KG1 (cell line): ENCODE measurements at regions not wholly inside any gene's neighbourhood (a gene's known extent, or its start where the extent isn't known, plus 50 kb on each side); places are given as distances from the start of the nearest gene placed in this dataset.

ENCODE experiments used
- DNase-seq: peaks from one replicate; lab custom pipeline; 2025; lab: John Stamatoyannopoulos, UW

GRCh38 chr14:95413289-95414215 lies 93.8 kb upstream of the CLMN start:
- no peak for DNase-seq

DNA sequence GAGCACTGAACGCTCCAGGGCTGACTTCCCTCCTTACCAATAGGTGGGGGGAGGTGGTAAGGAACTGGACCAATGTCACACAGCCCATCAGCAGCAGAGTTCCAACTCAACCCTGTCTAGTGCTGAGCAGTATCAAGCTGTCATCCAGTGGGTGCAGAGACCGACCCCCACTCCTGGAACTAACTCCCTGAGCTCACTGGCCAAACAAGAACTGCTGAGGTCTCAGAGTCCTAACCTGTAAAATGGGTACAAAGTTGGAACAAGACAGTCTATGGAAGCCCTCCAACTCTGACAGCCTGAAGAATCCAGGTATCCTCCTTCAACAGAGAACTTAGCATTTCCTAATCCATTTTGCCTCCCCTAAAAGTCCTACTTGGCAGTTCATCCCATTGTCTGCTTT lies 91.1 kb upstream of the CLMN start:
- no peak for DNase-seq

DNA sequence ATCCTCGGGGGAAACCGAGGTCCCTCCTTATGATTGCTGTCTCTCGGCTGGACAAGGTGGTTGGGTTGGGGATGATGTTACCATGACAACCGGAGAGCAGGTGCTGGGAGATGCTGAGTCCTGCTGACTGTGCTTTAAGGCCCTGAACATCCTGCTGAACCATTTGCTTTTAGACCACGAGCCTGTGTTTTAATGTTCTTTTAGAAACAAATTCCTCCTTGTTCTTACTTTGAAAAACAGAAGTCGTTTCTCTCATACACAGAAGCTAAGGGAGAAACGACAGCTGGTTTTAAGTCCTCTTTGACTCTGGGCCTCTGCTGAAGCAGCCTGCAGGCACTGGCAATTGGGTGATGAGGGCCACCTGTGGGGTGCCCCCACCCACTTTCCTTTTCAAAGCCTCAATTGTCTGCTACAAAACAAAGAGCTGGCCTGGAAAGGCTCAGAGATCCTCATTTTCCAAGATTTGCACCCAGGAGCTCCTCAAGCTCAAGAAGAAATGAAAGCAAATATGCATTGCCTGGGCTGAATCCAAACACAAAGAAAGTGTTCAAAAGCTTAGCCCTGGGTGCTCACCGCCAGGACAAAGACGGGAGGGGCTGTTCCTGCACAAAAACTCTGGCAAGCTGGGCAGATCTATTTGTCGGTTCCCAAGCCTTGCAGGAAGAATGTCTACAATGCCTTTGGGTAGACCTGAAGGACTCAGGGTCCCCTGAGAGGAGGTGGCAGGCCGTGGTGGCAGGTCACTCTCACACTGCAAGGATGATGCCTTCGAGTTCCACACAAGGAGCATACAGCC lies 90.0 kb upstream of the CLMN start:
- DNase-seq, result no peak

DNA sequence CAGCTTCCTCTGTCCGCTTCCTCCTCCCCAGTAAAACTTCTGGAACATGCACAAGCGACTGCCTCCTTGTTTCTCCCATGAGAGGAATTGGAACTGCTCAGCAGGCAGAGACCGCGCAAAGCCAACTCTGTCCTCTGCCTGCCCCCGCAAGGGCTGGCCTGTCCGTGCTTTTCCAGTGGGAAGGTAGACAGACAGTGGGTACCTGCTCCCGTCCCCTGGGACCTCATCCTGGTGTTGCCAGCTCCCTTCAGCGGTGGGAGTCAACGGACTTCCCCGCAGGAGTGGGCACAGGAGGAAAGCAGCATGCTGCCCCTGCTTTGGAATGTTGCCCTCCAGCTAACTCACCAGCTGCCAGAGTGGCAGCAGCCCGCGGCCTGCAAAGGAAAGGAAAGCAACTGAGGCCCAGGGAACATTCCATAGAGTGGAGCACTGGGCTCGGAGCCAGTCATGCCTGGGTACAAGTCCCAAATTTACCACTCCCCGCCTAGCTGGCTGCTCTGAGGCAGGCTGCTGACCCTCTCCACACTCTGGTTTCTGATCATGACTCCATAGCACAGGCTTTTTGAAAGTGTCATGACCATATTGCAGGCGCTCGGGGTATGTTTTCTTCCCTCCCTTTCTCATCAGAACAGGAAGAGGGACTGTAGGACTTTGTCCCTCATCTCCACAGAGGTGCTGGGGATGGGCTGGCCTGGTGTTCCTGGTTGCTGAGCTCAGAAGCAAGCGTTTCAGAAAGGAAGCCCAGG lies 89.2 kb upstream of the CLMN start:
- no peak for DNase-seq

- no peak for DNase-seq
Observed at GRCh38 chr14:95407354-95407753, 87.6 kb upstream of the CLMN start.

GRCh38 chr14:95406756-95407277 lies 87.1 kb upstream of the CLMN start:
- no peak for DNase-seq

DNA sequence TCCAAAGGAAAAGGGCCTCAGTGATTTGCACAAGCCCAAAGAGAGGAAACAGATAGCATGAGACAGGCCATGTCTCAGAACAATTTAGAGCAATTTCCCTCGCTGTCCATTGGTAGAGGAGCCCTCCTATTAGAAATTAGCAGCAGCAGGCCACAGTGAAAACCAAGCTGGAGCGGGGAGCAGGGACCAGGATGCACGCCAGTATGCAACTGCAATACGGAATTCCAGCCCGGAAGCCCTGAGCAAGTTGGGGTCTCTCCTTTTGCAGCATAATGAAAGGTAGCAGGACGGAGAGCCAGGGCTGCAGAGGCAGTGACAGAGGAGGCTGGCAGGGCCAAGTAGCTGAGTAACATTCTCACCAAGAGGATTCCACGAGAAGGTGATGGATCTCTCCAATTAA lies 84.9 kb upstream of the CLMN start:
- no peak for DNase-seq

- no peak for DNase-seq
Observed at GRCh38 chr14:95402578-95402977, 82.9 kb upstream of the CLMN start.

- no peak for DNase-seq
Observed at GRCh38 chr14:95402176-95402575, 82.5 kb upstream of the CLMN start.

GRCh38 chr14:95398630-95399547 lies 79.2 kb upstream of the CLMN start:
- no peak for DNase-seq

DNA sequence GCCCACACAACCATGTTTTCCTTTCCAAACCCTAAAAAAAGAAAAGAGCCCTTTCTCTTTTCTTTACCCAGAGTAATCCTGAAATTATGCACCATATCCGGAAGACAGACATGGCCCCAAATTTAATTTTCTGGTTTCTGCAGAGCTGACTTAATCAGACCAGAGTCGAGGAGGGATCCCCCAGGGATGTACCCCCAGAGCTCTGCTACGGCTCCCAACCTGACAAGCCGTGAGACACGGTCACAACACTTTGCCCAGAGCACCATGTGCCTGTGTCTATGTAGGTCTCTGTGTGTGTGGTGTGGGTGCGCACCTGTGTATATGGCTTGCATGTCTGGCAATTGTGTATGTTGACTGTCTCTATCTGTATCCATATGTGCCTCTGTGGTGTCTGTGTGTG lies 77.6 kb upstream of the CLMN start:
- DNase-seq, result no peak

DNA sequence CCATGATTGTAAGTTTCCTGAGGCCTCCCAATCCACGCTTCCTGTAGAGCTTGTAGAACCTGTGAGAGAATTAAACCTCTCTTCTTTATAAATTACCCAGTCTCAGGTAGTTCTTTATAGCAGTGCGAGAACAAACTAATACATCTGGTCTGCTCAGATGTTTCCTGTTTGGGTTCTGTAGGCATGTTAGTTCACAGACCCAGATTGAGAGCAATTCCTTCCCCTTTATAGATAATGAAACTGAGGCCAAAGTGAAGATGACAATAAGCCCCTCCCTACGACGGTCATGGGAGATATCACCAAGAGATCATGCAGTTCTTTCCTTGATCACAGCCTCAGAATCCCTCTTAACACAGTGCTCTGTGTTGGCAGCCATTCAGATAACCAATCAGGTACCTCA lies 76.5 kb upstream of the CLMN start:
- no peak for DNase-seq

- no peak for DNase-seq
Observed at GRCh38 chr14:95395098-95395737, 75.5 kb upstream of the CLMN start.

DNA sequence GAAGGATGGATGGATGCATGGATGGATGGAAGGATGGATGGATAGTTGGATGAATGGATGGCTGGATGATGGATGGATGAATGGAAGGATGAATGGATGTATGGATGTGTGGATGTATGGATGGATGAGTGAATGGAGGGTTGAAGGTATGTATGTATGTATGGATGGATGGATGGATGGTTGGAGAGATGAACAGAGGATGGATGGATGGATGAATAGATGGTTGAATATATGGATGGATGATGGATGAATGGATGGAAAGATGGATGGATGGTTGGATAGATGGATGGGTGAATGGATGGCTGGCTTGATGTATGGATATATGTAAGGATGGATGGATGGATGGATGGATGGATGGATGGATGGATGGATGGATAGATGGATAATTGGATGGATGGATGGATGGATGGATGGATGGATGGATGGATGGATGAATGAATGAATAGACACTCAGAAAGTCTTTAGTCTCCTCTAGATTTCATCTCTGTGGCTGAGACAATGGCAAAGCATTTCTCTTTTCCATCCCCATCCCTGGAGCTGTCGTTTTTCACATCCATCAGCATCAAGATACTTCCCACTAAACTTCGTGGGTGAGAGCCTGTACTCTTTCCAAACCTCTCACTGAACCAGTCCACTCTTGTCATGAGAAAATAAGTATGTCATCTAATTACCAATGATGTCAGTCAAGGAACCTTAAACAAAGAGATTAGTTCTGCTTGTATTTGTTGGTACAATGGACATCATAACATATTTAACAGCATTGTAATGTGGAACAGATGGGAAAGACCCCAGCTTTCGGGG lies 74.8 kb upstream of the CLMN start:
- no peak for DNase-seq

GRCh38 chr14:95392841-95393240 lies 73.1 kb upstream of the CLMN start:
- no peak for DNase-seq

GRCh38 chr14:95391331-95391730 lies 71.6 kb upstream of the CLMN start:
- no peak for DNase-seq

DNA sequence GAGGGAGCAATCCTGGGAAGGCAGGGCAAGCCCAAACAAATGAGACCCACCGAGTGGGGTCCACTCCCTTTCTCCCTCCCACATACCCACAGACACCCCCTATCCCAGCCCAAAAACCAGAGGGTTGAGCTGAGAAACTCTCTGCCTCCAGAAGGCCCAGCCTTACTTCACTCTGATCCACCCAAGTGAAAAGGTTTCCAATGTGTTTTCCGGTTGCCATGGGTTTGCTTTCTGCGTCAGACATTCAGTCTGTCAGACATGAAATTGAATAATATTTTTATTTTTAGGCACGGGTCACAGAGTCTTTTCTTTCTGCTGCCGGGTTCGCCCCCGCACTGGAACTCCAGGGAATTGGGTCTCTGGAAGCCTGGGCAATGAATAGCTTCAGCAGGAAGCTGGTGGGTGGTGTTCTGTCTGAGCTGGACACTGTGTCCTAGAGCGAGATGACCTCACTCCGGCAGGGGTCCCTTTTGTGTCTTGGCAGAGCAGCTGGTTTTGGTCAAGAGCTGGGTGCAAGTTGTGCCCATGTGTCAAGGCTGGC lies 69.8 kb upstream of the CLMN start:
- DNase-seq, result no peak

- DNase-seq, result no peak
Observed at GRCh38 chr14:95388699-95389098, 69.0 kb upstream of the CLMN start.

- no peak for DNase-seq
Observed at GRCh38 chr14:95387826-95388445, 68.2 kb upstream of the CLMN start.
